PFSK-1 (cell line): ENCODE measurements at regions not wholly inside any gene's neighbourhood (a gene's known extent, or its start where the extent isn't known, plus 50 kb on each side); places are given as distances from the start of the nearest gene placed in this dataset.

Experiments
- POLR2AphosphoS5 ChIP-seq: IDR thresholded peaks from 2 replicates; pipeline ENCODE4 v1.6.1; 2012; ENCODE audit warnings: low read depth, mild to moderate bottlenecking, control low read depth, low read length, moderate library complexity
- SIN3A ChIP-seq: IDR thresholded peaks from 2 replicates; pipeline ENCODE4 v1.6.1; 2012; ENCODE audit warnings: mild to moderate bottlenecking, low read length, moderate library complexity, borderline replicate concordance; ENCODE audit not compliant: insufficient read depth
- TF ChIP-seq, protein P1 (sequence below), 2 experiments: IDR thresholded peaks; 2 replicates each; pipeline versions ENCODE4 v1.6.1 to v1.8.0; 2011 to 2012; ENCODE audit warnings: low read depth in 2 of 2, low read length in 2 of 2, control low read depth in 1 of 2, inconsistent platforms in 1 of 2, mild to moderate bottlenecking in 1 of 2, moderate library complexity in 1 of 2; ENCODE audit not compliant: insufficient read depth in 1 of 2

DNA sequence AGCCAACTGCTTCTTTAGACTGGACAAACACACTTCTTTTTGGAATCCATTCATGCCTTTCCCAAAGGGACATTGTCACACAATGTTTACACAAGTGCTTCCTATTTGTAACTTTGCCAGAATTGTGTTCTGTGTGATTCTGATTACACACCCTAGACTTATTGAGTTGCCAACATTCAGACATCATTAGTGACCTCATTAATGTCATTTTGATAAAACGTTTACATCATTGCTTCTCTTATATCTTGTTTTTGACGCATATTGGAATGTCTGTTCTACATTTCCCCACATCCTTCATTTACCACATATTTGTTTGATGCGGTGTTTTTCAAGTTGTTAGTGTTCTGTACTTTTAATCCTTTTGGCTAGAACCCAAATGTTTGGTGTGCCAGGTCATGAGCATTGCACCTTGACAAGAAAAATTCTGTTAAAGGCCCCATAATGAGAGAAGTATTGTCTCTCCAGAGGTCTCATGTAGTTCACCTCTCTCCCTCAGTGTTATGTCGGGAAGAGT lies 305.5 kb downstream of the AEBP2 start:
- TF ChIP-seq SIN3A (no peak), POLR2AphosphoS5 (0 out of 2 replicates have a peak, but pooled peaks have one; percentile 34)
- TF ChIP-seq, protein P1, sequence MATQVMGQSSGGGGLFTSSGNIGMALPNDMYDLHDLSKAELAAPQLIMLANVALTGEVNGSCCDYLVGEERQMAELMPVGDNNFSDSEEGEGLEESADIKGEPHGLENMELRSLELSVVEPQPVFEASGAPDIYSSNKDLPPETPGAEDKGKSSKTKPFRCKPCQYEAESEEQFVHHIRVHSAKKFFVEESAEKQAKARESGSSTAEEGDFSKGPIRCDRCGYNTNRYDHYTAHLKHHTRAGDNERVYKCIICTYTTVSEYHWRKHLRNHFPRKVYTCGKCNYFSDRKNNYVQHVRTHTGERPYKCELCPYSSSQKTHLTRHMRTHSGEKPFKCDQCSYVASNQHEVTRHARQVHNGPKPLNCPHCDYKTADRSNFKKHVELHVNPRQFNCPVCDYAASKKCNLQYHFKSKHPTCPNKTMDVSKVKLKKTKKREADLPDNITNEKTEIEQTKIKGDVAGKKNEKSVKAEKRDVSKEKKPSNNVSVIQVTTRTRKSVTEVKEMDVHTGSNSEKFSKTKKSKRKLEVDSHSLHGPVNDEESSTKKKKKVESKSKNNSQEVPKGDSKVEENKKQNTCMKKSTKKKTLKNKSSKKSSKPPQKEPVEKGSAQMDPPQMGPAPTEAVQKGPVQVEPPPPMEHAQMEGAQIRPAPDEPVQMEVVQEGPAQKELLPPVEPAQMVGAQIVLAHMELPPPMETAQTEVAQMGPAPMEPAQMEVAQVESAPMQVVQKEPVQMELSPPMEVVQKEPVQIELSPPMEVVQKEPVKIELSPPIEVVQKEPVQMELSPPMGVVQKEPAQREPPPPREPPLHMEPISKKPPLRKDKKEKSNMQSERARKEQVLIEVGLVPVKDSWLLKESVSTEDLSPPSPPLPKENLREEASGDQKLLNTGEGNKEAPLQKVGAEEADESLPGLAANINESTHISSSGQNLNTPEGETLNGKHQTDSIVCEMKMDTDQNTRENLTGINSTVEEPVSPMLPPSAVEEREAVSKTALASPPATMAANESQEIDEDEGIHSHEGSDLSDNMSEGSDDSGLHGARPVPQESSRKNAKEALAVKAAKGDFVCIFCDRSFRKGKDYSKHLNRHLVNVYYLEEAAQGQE (IDR thresholded peaks at IDR 0.05; ENCODE audit: insufficient read depth in 1 of 2, low read depth in 2 of 2, low read length in 2 of 2), result no peak; a peak in 1 of 4 replicates
